ENCODE measurements at regions not wholly inside any gene's neighbourhood (a gene's known extent, or its start where the extent isn't known, plus 50 kb on each side); places are given as distances from the start of the nearest gene placed in this dataset.

DNA sequence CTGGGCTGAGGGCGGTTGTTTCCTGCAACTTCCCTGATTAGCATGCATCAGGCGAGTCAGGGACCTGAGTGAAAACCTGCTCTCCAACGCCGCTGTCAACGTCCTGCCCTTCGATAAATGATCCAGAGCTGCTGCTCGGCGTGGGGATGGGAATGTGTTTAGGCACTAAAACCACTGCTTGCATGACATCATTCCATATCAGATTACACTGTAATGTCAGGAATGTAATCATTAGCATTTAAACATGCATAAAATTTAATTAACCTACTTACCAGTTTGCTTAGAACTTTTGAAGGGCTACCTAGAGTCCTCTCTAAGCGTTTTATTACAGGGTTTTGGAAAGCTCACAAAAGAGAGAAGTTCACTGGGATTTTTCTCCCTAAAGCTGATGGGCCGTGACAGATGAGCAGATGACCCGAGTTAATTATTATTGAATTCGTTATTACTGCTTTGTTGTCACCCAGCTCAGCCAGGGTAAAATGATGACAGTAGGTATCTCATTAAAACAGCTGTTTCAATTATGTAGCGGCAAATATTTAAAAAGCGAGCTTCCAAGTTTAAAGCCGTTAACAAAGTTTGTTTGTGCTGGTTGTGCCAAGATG lies 685.6 kb upstream of the SALL3 start:
- TF ChIP-seq, protein P1, sequence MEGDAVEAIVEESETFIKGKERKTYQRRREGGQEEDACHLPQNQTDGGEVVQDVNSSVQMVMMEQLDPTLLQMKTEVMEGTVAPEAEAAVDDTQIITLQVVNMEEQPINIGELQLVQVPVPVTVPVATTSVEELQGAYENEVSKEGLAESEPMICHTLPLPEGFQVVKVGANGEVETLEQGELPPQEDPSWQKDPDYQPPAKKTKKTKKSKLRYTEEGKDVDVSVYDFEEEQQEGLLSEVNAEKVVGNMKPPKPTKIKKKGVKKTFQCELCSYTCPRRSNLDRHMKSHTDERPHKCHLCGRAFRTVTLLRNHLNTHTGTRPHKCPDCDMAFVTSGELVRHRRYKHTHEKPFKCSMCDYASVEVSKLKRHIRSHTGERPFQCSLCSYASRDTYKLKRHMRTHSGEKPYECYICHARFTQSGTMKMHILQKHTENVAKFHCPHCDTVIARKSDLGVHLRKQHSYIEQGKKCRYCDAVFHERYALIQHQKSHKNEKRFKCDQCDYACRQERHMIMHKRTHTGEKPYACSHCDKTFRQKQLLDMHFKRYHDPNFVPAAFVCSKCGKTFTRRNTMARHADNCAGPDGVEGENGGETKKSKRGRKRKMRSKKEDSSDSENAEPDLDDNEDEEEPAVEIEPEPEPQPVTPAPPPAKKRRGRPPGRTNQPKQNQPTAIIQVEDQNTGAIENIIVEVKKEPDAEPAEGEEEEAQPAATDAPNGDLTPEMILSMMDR (conservative IDR thresholded peaks at IDR 0.05; ENCODE audit: low read length) = no peak
- TF ChIP-seq EZH2phosphoT487 (IDR thresholded peaks at IDR 0.05; ENCODE audit: borderline replicate concordance, low read depth, low read length) = no peak
